NCI-H1092 treated with DMSO at 0.1 percent for 48 hours (cell line): ENCODE measurements at regions not wholly inside any gene's neighbourhood (a gene's known extent, or its start where the extent isn't known, plus 50 kb on each side); places are given as distances from the start of the nearest gene placed in this dataset.
"Not testable (repeated sequence)": the region's sequence is repeated elsewhere in the genome, so short reads cannot be mapped to it uniquely, and the experiment has no call there.

Experiments used
- DNase-seq: peaks from one replicate; lab custom pipeline; 2025; lab: John Stamatoyannopoulos, UW

GRCh38 chr1:230591678-230592077, 50.6 kb upstream of the COG2 start:
- no peak for DNase-seq

- DNase-seq = no peak
These were observed 52.3 kb upstream of the COG2 start for GRCh38 chr1:230589951-230590350.

DNA sequence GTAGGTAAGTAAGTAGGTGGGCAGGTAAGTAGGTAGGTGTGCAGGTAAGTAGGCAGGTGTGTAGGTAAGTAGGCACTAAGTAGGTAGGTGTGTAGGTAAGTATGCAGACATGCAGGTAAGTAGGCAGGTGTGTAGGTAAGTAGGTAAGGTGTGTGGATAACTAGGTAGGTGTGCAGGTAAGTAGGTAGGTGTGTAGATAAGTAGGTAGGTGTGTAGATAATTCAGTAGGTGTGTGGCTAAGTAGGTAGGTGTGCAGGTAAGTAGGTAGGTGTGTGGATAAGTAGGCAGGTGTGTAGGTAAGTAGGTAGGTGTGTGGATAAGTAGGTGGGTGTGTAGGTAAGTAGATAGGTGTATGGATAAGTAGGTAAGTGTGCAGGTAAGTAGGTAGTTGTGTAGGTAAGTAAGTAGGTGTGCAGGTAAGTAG, 53.9 kb upstream of the COG2 start:
- DNase-seq = no peak

GRCh38 chr1:230587061-230587460, 55.2 kb upstream of the COG2 start:
- DNase-seq = no peak

DNA sequence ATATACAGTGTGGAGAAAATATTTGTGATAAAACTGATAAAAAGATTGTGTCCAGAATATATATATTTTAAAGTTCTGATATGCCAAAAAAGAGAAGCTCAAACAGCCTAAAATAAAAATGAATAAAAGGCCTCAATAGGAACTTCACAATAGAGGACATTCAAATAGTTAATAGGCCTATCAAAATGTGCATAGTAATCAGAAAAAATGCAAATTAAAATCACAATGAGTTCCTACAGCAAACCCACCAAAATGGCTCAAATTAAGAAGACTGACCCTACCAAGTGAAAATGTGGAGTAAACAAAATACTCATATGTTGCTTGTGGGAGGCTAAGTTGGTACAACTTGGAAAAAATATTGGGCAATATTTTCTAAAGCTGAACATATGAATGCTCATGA, 57.6 kb upstream of the COG2 start:
- DNase-seq = no peak

DNA sequence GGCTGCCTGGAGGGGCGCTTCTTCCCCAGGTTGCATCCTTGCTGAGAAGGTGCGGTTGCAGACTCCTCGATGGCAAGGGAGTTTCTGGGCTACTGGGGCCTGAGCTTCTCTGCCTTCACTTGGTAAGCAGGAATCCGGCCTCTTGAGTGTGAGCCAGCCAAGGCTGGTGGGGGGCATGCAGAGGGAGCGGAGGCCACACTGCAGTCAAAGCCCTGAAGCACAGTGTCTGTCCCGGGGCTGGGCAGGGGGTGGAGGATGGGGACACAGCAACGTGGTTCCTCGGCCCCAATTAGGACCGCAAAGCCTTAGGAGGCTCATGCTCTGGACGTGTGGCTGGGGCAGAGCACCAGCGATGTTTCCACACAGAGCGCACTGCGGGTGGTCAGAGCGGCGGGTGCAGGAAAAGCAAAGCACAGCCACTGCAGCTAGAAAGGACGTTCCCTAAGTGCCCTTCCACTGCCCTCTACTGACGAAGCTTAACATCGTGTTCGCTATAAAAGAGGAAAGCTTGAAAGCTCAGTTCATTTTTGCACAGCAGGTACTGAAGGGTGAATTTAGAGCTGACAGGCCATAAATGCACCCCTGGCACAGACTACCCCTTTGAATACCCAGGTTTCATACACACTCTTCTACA, 60.7 kb upstream of the COG2 start:
- DNase-seq = no peak

DNA sequence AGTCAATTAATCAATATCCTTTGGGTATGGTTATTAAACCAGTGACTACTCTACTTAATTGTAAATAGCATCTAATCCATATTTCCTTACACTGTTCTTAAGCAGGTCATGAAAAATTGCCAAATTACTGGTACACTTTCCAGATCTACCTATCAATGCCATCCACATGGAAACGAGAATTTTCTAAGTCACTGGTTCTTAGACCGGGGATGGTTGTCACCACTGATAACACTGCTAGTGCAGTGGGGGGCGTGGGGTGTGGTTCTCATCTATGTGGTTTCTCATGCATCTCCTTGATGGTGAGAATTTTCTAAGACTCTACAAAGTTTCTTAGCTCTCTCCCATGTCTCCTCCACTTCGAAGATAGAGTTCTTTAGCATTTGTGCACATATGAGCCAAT, 63.7 kb upstream of the COG2 start:
- no peak for DNase-seq

DNA sequence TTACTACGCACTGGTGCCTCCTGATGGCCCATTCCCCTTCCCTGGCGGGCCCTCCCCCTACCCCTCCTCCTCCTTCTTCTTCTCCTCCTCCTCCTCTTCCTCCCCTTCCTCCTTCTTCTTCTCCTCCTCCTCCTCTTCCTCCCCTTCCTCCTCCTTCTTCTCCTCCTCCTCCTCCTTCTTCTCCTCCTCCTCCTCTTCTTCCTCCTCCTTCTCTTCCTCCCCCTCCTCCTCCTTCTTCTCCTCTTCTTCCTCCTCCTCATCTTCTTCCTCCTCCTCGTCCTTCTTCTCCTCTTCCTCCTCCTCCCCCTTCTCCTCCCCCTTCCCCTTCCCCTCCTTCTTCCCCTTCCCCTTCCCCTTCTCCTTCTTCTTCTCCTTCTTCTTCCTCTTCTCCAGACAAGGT, 64.7 kb upstream of the COG2 start:
- DNase-seq = no peak

- DNase-seq = no peak
These were observed 66.3 kb upstream of the COG2 start for GRCh38 chr1:230575886-230576500.

- no peak for DNase-seq
These were observed 67.8 kb upstream of the COG2 start for GRCh38 chr1:230574502-230574901.

DNA sequence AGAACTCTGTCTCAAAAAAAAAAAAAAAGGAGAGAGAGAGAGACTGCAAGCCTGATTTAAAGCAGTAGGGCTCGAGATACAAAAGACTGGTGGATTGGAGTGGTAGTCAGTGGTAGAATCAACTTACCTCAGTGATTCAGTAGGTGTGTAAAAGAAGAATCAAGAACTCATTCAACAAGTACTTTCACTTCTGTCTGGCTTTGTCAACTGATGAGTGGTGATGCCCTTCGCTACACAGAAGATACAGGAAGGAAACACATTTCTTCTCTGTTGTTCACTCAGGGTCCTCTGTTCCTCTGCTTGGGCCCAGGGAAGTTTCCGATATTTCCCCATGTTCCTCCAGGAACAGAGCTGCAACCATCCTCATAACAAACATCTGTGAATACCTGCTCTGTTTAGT, 68.6 kb upstream of the COG2 start:
- DNase-seq = no peak

DNA sequence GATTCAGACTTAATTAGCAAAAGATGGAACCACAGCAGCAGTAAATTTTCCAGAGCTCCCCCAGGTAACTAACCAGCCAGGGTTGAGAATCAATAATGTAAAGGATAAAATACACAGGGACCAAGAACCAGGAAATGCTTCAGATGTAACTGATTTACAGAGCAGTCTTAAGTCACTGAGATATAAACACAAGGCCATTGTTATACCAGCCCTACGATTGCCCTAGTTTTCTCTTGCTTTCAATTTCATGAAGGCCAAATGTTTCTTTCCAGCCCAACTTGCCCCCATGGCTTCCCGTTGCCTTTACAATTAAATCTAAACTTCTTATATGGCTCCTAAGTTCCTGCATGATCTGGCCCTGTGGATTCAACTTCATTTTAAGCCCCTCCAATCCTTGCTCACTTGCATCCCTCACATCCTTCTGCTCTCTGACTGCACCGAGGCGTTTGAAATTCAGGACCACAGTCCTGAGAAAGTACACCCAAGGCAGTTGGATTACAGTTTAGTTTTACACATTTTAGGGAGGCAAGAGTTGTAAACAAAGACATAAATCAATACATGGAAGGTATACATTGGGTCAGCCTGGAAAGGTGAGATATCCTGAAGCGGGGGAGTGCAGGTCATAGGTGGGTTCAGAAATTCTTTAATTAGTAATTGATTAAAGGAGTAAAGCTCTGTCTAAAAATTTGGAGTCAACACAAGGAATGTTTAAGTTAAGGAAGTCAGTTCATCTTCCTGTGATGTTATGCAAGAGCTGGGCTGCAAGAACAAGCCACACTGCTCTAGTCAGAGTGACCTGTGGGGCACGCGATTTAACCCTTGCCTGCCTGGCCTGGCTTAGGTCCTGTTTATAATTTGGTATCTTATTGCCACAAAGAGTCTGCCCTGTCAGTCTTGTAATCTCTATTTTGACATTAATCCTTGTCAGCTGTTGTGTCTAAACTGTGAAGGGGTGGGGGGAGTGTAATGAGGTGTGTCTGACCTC, 69.9 kb upstream of the COG2 start:
- no peak for DNase-seq

DNA sequence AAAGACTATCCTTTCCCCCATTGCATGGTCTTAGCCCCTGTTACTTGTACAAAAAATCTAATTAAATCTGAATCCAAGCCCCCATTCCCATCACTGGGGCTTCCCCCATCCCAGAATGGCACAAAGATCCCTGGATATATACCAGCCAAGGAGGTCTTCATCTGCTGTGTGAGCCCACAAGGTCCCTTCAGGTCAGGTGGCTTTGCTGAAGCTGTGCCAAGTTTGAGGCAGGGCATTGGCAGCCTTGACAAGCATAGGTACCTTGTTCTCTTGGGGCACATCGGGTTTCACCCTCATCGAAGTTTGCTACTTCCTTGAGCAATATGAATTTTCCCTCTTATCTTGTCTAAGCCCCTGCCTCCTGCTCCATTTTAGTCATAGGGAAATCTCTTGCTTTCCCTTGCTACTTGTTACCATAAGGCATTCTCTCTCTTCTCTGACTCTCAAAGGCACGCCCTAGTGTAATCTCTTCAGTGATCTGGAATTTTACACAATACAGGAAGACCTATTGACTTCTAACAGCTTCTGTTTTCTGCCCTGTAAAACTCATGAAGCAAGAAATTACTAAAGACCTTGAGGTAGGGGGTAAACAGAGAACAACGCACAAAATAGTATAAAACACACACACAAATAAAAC, 71.4 kb upstream of the COG2 start:
- DNase-seq = no peak

DNA sequence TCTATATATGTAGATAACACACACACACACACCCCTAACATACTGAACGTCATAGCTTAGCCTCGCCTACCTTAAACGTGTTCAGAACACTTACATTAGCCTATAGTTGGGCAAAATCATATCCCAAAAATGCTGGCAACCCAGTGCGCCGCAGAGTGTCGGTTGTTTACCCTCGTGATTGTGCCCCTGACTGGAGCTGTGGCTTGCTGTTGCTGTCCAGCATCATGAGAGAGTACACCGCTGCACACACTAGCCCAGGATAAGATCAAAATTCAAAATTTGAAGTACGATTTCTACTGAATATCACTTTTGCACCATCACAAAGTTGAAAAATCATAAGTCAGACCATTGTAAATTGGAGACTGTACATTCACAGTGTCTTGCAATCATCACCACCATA, 73.1 kb upstream of the COG2 start:
- DNase-seq = no peak

DNA sequence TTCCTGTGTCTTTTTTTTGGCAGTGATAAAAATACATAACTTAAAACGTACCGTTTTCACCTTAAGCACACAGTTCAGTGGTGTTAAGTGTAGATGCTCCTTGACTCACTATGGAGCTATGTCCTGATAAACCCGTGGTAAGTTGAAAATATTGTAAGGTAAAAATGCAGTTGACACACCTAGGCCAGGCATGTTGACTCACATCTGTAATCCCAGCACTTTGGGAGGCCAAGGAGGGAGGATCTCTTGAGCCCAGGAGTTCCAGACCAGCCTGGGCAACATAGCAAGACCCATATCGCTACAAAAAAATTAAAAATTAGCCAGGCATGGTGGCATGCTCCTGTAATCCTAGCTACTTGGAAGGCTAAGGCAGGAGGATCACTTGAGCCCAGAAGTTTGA, 73.6 kb upstream of the COG2 start:
- DNase-seq = no peak

DNA sequence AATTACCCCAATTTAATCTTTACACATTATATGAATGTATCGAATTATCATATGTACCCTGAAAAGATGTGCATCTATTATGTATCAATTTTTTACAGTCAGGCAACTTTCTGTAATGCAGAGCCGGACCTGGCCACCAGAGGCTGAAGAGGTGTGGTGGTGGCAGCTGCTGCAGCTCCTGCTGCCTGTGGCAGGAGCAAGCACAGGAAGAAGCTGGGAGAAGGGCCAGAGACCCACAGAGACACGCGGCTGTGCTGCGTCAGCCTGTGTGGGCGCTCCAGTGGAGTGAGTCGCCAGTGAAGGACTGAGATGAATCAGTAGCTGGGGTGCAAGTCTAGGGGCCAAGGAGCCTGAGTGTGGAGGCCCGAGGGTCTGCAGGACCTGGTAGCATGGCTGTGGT, 74.3 kb upstream of the COG2 start:
- no peak for DNase-seq

- DNase-seq = no peak
These were observed 75.1 kb upstream of the COG2 start for GRCh38 chr1:230567221-230567575.

DNA sequence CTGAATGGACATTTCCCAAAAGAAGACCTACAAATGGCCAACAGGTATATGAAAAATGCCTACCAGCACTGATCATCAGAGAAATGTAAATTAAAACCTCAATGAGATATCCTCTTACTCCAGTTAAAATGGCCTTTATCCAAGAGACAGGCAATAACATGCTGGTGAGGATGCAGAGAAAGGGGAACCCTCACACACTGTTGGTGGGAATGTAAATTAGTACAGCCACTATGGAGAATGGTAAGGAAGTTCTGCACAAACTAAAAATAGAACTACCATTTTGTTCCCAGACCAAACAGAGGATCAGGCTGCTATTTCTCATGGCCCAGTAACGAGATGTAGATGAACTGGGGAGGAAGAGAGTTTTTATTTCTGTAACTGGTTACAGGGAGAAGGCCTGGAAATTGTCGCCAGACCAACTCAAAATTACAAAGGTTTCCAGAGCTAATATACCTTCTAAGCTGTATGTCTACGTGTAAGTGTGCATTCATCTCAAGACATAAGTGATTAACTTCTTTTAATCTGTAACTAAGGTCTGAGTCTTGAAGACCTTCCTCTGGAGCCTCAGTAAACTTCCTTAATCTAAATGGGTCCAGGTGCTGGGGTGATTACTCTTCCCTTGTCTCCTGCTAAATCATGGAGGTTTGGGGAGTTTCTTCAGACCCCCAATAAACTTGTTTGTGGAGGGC, 75.6 kb upstream of the COG2 start:
- not testable (repeated sequence) for DNase-seq

- no peak for DNase-seq
These were observed 77.1 kb upstream of the COG2 start for GRCh38 chr1:230565141-230565540.

GRCh38 chr1:230563591-230563990, 78.7 kb upstream of the COG2 start:
- DNase-seq = no peak

GRCh38 chr1:230561570-230561969, 80.7 kb upstream of the COG2 start:
- DNase-seq = no peak

DNA sequence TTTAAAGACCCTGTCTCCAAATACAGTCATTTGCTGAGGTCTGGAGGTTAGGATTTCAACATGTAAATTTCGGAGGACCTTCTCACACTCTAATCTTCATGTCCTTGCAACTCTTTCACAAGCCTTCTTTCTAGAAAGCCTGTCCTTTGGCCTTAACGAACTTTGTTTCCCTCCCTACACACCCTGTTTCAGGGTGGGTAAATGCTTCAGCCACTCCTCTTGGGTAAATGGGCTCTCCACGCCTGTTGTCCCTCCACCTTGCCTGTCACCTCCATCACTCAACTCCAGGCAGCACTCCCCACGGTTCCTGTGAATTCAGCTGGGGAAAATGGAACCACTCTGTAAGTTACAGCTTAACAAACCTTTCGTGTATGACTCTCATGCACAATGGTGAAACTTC, 84.0 kb upstream of the COG2 start:
- DNase-seq = no peak
